A549 (cell line): ENCODE measurements at regions not wholly inside any gene's neighbourhood (a gene's known extent, or its start where the extent isn't known, plus 50 kb on each side); places are given as distances from the start of the nearest gene placed in this dataset.

Experiments
- ATAC-seq, 2 experiments: fragments of 200-7000 bp in 1 of 2; fragments of >200 bp in 1 of 2; cut with Nextera tagmentation in 1 of 2; cut with Tn5 transposase in 1 of 2; 3 replicates each; pipeline versions ENCODE4 v1.8.0 to v1.9.1; 2018 to 2020; ENCODE audit warnings: mild to moderate bottlenecking in 1 of 2, moderate library complexity in 1 of 2
- CTCF ChIA-PET: fragments of 300-600 bp; sonication (Branson Sonifier 250); formaldehyde crosslinking; extraction: SDS; loops from one replicate; lab custom pipeline; 2021; ENCODE audit warnings: antibody characterized with exemption, inconsistent platforms; lab: Yijun Ruan, JAX
- POLR2A ChIA-PET: fragments of 350-600 bp; formaldehyde crosslinking; extraction: SDS; loops from one replicate; lab custom pipeline; 2021; ENCODE audit warnings: antibody characterized with exemption, inconsistent platforms; lab: Yijun Ruan, JAX
- DNase-seq, 2 experiments: peaks; one replicate each; pipeline versions ENCODE4 v3.0.0 to v3.0.0-alpha.2; 2011 to 2016; ENCODE audit warnings: low read depth in 1 of 2, low spot score in 1 of 2
- FAIRE-seq: peaks from 2 replicates; lab custom pipeline; 2011; peaks lifted over from hg19 to GRCh38; lab: Jason Lieb, UNC
- H3K27ac ChIP-seq, 2 experiments: fragments of >200 bp; sonication (Bioruptor Twin); formaldehyde crosslinking; 3 replicates each; pipeline ENCODE4 v1.5.1; 2016 to 2017
- H3K4me1 ChIP-seq: fragments of >200 bp; sonication (Bioruptor Twin); formaldehyde crosslinking; 3 replicates; pipeline ENCODE4 v1.6.1; 2016
- H3K4me2 ChIP-seq: fragments of >200 bp; sonication (Bioruptor Twin); formaldehyde crosslinking; 3 replicates; pipeline ENCODE4 v1.6.1; 2016
- H3K4me3 ChIP-seq: fragments of >200 bp; sonication (Bioruptor Twin); formaldehyde crosslinking; 3 replicates; pipeline ENCODE4 v1.5.1; 2016
- H3K9me3 ChIP-seq: fragments of >200 bp; sonication (Bioruptor Twin); formaldehyde crosslinking; 3 replicates; pipeline ENCODE4 v1.6.1; 2016
- BHLHE40 ChIP-seq: IDR thresholded peaks from 2 replicates; pipeline ENCODE4 v1.6.1; 2012; ENCODE audit warnings: low read depth, low read length, inconsistent platforms
- CEBPB ChIP-seq, 2 experiments: fragments of >200 bp in 1 of 2; sonication (Bioruptor Twin) in 1 of 2; formaldehyde crosslinking in 1 of 2; IDR thresholded peaks; 2 replicates each; pipeline ENCODE4 v1.6.1; 2012 to 2016
- CHD2 ChIP-seq: fragments of 150-350 bp; IDR thresholded peaks from 2 replicates; pipeline ENCODE4 v1.6.1; 2014; ENCODE audit warnings: low read length; ENCODE audit not compliant: partially characterized antibody
- EHMT2 ChIP-seq: fragments of 200-600 bp; sonication (generic); IDR thresholded peaks from 2 replicates; pipeline ENCODE4 v1.6.1; 2016; ENCODE audit warnings: antibody characterized with exemption, low read depth, mild to moderate bottlenecking, moderate library complexity
- EP300 ChIP-seq, 2 experiments: fragments of >200 bp; sonication (Bioruptor Twin); formaldehyde crosslinking; IDR thresholded peaks; 2 replicates in 1 of 2; 3 replicates in 1 of 2; pipeline ENCODE4 v1.6.1; 2016 to 2017
- HEYL ChIP-seq: fragments of 250-450 bp; sonication (Bioruptor Pico); IDR thresholded peaks from 2 replicates; pipeline ENCODE4 v1.8.0; 2021; ENCODE audit warnings: mild to moderate bottlenecking, moderate library complexity
- JUNB ChIP-seq: fragments of >200 bp; sonication (Bioruptor Twin); formaldehyde crosslinking; IDR thresholded peaks from 2 replicates; pipeline ENCODE4 v1.6.1; 2016
- KDM1A ChIP-seq: fragments of 200-600 bp; sonication (generic); IDR thresholded peaks from 2 replicates; pipeline ENCODE4 v1.6.1; 2016; ENCODE audit warnings: low read depth, mild to moderate bottlenecking
- NPAS2 ChIP-seq: fragments of 250-450 bp; sonication (Bioruptor Pico); IDR thresholded peaks from 2 replicates; pipeline ENCODE4 v1.8.0; 2022; ENCODE audit warnings: mild to moderate bottlenecking, moderate library complexity, borderline replicate concordance
- POLR2AphosphoS2 ChIP-seq: conservative IDR thresholded peaks from 2 replicates; pipeline ENCODE4 v1.6.1; 2012; ENCODE audit warnings: low read length, improper control_type of control experiment, inconsistent platforms
- RCOR1 ChIP-seq: fragments of 150-350 bp; IDR thresholded peaks from 2 replicates; pipeline ENCODE4 v1.6.1; 2014; ENCODE audit warnings: antibody characterized with exemption, low read length, low read depth
- RFX5 ChIP-seq: fragments of 450-650 bp; IDR thresholded peaks from 2 replicates; pipeline ENCODE4 v1.7.1; 2014; ENCODE audit warnings: antibody characterized with exemption, mild to moderate bottlenecking, moderate library complexity
- SREBF2 ChIP-seq: fragments of 450-650 bp; IDR thresholded peaks from 2 replicates; pipeline ENCODE4 v1.6.1; 2014; ENCODE audit warnings: mild to moderate bottlenecking, moderate library complexity
- TFCP2L1 ChIP-seq: fragments of 250-450 bp; sonication (Bioruptor Pico); IDR thresholded peaks from 2 replicates; pipeline ENCODE4 v1.5.0; 2021; ENCODE audit warnings: mild to moderate bottlenecking
- TP53 ChIP-seq: fragments of 250-450 bp; sonication (Bioruptor Pico); IDR thresholded peaks from 2 replicates; pipeline ENCODE4 v1.5.0; 2021; ENCODE audit warnings: mild to moderate bottlenecking, moderate library complexity
- ZC3H11A ChIP-seq: fragments of 450-650 bp; IDR thresholded peaks from 2 replicates; pipeline ENCODE4 v1.6.1; 2014; ENCODE audit warnings: antibody characterized with exemption, mild to moderate bottlenecking
- ZFP36 ChIP-seq: fragments of 450-650 bp; IDR thresholded peaks from 2 replicates; pipeline ENCODE4 v1.6.1; 2014; ENCODE audit warnings: borderline replicate concordance; ENCODE audit not compliant: partially characterized antibody
- WGBS: methylation state at CpG from one replicate; pipeline ENCODE4 v1.1.6; 2017; ENCODE audit errors: missing lambda C conversion rate; 5-methylcytosine and 5-hydroxymethylcytosine counted together
- TF ChIP-seq, protein P1 (sequence below): IDR thresholded peaks from 2 replicates; pipeline ENCODE4 v1.6.1; 2012; ENCODE audit warnings: low read depth, borderline replicate concordance
- TF ChIP-seq, protein P2 (sequence below): fragments of >200 bp; sonication (Bioruptor Twin); formaldehyde crosslinking; IDR thresholded peaks from 3 replicates; pipeline ENCODE4 v1.6.1; 2016

DNA sequence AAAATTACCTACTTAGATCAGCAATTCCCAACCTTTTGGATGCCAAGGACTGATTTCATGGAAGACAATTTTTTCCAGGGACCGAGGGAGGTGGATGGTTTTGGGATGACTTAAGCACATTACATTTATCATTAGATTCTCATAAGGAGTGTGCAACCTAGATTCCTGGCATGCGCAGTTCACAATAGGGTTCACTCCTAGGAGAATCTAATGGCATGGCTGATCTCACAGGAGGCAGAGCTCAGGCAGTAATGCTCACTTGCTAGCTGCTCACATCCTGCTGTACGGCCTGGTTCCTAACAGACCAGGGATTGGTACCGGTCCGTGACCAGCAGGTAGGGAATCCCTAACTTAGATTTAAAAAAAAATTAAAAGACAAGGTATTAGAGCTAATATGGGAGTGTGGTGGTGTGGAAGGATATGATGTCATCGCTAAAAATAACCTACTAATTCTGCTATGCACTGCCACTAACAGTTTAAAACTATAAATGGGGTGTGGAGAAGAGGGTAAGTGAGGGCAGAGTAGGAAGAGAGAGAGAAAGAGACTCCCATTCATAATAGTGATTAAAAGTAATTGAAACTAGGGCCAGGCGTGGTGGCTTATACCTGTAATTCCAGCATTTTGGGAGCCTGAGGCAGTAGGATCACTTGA is 282.7 kb downstream of the BAMBI start:
- peak overlapping the region in 1 of 2 experiments; percentile 40; a peak in 2 of 6 replicates for H3K27ac ChIP-seq
- 93% methylated on average over 7 of the region's 7 CpGs for WGBS
- CTCF ChIA-PET = interaction anchor here (0.7 to 1.5 kb wide), 3 partner anchors 21 to 801 kb away, joined by 3 to 5 read pairs (median 3); no protein-coding TSS in a partner anchor
- no peak overlapping the region for H3K4me2 ChIP-seq
- POLR2A ChIA-PET = no interaction called here
- no peaks in the 10 kb centered on the region for H3K4me1 ChIP-seq
- no peak for DNase-seq
- FAIRE-seq = no peak
- no peak for ATAC-seq
- no peak overlapping the region for H3K4me3 ChIP-seq
- no peaks in the 10 kb centered on the region for H3K9me3 ChIP-seq
- TF ChIP-seq CHD2 (no peak), TFCP2L1 (CRISPR knock-in tag) (no peak), EHMT2 (no peak), RCOR1 (no peak), EP300 (IDR thresholded peaks at IDR 0.05) (no peak), RFX5 (no peak), BHLHE40 (no peak), ZC3H11A (no peak), TP53 (CRISPR knock-in tag) (no peak), CEBPB (IDR thresholded peaks at IDR 0.05) (no peak), NPAS2 (CRISPR knock-in tag) (no peak), POLR2AphosphoS2 (no peak)
- TF ChIP-seq, protein P1, sequence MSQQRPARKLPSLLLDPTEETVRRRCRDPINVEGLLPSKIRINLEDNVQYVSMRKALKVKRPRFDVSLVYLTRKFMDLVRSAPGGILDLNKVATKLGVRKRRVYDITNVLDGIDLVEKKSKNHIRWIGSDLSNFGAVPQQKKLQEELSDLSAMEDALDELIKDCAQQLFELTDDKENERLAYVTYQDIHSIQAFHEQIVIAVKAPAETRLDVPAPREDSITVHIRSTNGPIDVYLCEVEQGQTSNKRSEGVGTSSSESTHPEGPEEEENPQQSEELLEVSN = no peak
- TF ChIP-seq, all 56 proteins: peak for 0

DNA sequence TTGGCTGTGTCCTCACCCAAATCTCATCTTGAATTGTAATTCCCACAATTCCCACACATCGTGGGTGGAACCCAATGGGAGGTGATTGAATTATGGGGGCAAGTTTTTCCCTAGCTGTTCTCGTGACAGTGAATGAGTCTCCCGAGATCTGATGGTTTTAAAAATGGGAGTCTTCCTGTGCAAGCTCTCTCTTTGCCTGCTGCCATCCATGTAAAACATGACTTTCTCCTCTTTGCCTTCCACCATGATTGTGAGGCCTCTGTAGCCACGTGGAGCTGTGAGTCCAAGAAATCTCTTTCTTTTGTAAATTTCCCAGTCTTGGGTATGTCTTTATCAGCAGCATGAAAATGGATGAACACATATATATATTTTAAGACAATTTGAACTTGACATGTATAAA is 285.4 kb downstream of the BAMBI start:
- DNase-seq (no peak), ATAC-seq (no peak), FAIRE-seq (no peak)
- H3K4me3 ChIP-seq = no peak overlapping the region
- H3K27ac ChIP-seq = no peak overlapping the region
- no peaks in the 10 kb centered on the region for H3K9me3 ChIP-seq
- no peak overlapping the region for H3K4me2 ChIP-seq
- no peaks in the 10 kb centered on the region for H3K4me1 ChIP-seq
- CTCF ChIA-PET = interaction anchor here (0.7 to 3.7 kb wide), 2 partner anchors 23 to 235 kb away, joined by 3 to 18 read pairs; no protein-coding TSS in a partner anchor
- POLR2A ChIA-PET = no interaction called here
- WGBS = 72% methylated on average over 4 of the region's 4 CpGs
- TF ChIP-seq SREBF2 (no peak), KDM1A (no peak), ZFP36 (no peak), HEYL (no peak)

DNA sequence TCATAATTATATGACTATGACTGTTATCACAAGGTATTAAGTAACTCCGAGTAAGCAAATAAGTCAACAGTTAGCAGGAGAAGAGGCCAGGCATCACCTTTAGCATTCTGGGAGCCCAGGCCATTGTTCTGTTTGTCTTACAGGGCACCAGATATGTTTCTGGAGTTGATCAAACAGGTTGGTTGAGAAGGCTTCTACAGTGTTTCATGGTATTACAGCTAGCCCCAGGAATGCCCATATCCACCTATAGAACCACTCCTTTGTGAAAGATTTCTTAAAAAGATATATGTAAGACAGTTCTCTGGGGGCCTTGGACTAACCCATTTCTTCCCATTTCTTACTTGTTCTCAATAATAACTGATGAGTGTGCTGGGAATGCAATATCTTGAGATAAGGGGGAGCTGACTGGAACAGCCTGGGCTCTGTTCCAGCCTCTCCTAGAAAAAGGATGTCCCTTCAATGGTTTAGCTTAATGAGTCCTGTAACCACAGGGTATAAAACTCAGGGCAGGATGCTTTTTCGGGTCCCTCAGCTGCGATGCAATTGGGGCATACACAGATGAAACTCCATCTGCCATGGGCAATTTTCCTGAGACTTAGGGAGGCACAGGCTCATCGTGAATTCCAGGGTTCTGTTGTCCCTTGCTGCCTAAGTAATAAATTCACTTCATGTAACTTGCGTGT is 286.4 kb downstream of the BAMBI start:
- ChIA-PET CTCF (interaction anchor here (0.9 to 3.7 kb wide), 3 partner anchors 24 to 190 kb away, joined by 3 to 18 read pairs (median 3); no protein-coding TSS in a partner anchor), POLR2A (no interaction called here)
- Histone ChIP-seq H3K4me1 (no peaks in the 10 kb centered on the region), H3K4me3 (no peak overlapping the region), H3K4me2 (no peak overlapping the region), H3K9me3 (no peaks in the 10 kb centered on the region), H3K27ac (no peak overlapping the region)
- DNase-seq (no peak), ATAC-seq (no peak), FAIRE-seq (no peak)
- TF ChIP-seq, protein P2, sequence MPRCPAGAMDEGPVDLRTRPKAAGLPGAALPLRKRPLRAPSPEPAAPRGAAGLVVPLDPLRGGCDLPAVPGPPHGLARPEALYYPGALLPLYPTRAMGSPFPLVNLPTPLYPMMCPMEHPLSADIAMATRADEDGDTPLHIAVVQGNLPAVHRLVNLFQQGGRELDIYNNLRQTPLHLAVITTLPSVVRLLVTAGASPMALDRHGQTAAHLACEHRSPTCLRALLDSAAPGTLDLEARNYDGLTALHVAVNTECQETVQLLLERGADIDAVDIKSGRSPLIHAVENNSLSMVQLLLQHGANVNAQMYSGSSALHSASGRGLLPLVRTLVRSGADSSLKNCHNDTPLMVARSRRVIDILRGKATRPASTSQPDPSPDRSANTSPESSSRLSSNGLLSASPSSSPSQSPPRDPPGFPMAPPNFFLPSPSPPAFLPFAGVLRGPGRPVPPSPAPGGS = no peak
- TF ChIP-seq KDM1A = no peak
- TF ChIP-seq JUNB = no peak
- 81% methylated on average over 5 of the region's 5 CpGs for WGBS
